Vagina (tissue), 2 donors: ENCODE measurements at regions not wholly inside any gene's neighbourhood (a gene's known extent, or its start where the extent isn't known, plus 50 kb on each side); places are given as distances from the start of the nearest gene placed in this dataset.

Experiments used
- DNase-seq, 2 donors: peaks; one replicate each; pipeline ENCODE4 v3.0.0-alpha.2; 2017; ENCODE audit errors: extremely low spot score in 2 of 2
- H3K27ac ChIP-seq: fragments of 200-600 bp; sonication (generic); one replicate; pipeline ENCODE4 v1.5.1; 2019
- H3K27me3 ChIP-seq: fragments of 200-600 bp; sonication (generic); one replicate; pipeline ENCODE4 v1.5.1; 2019
- H3K36me3 ChIP-seq, 2 donors: fragments of 200-600 bp; sonication (generic); one replicate each; pipeline ENCODE4 v1.5.1; 2017 to 2019
- H3K4me1 ChIP-seq: fragments of 200-600 bp; sonication (generic); one replicate; pipeline ENCODE4 v1.5.1; 2019
- H3K4me3 ChIP-seq, 2 donors: fragments of 200-600 bp; sonication (generic); 1 replicate in 1 of 2; 2 replicates in 1 of 2; pipeline ENCODE4 v1.5.1; 2016 to 2019
- H3K9me3 ChIP-seq: fragments of 200-600 bp; sonication (generic); one replicate; pipeline ENCODE4 v1.5.1; 2019
- CTCF ChIP-seq, 3 experiments: fragments of 450-650 bp in 2 of 3; fragments of 200-600 bp in 1 of 3; sonication (generic) in 1 of 3; IDR thresholded peaks; one replicate each; pipeline ENCODE4 v1.5.1; 2017 to 2019; ENCODE audit warnings: antibody characterized with exemption in 3 of 3, mild to moderate bottlenecking in 2 of 3, moderate library complexity in 2 of 3
- POLR2A ChIP-seq, 2 donors: fragments of 450-650 bp; IDR thresholded peaks; one replicate each; pipeline ENCODE4 v1.6.1; 2017; ENCODE audit warnings: antibody characterized with exemption in 2 of 2, mild to moderate bottlenecking in 2 of 2, moderate library complexity in 2 of 2
- POLR2AphosphoS5 ChIP-seq, 2 donors: sonication (generic); formaldehyde crosslinking; IDR thresholded peaks; one replicate each; pipeline ENCODE4 v1.9.0; 2017; ENCODE audit warnings: antibody characterized with exemption in 2 of 2, mild to moderate bottlenecking in 2 of 2, low read depth in 1 of 2; ENCODE audit not compliant: insufficient read depth in 1 of 2
- intact Hi-C: fragments of 100-400 bp; cut with DNase I; formaldehyde crosslinking; loops from one replicate; pipeline ENCODE4 v1.15.1; 2023

- H3K4me1 ChIP-seq: no peaks in the 10 kb centered on the region
- no peak overlapping the region for H3K4me3 ChIP-seq
- no peaks in the 10 kb centered on the region for H3K36me3 ChIP-seq
- H3K27ac ChIP-seq: no peak overlapping the region
- no peaks in the 10 kb centered on the region for H3K9me3 ChIP-seq
- no peaks in the 10 kb centered on the region for H3K27me3 ChIP-seq
- TF ChIP-seq POLR2A (IDR thresholded peaks at IDR 0.05): no peak
- no peak for TF ChIP-seq CTCF (IDR thresholded peaks at IDR 0.05)
- no peak for TF ChIP-seq POLR2AphosphoS5 (IDR thresholded peaks at IDR 0.05; ENCODE audit: insufficient read depth in 1 of 2, low read depth in 1 of 2)
- no peak for DNase-seq
- intact Hi-C loops: no loop called here
Measured at GRCh38 chr3:168531116-168531515, 435.4 kb upstream of the GOLIM4 start.

GRCh38 chr3:168524129-168524528 is 428.4 kb upstream of the GOLIM4 start:
- Histone ChIP-seq H3K9me3 (no peaks in the 10 kb centered on the region), H3K4me3 (no peak overlapping the region), H3K36me3 (no peaks in the 10 kb centered on the region), H3K27ac (no peak overlapping the region), H3K27me3 (no peaks in the 10 kb centered on the region), H3K4me1 (no peaks in the 10 kb centered on the region)
- DNase-seq: no peak
- TF ChIP-seq POLR2AphosphoS5 (IDR thresholded peaks at IDR 0.05; ENCODE audit: insufficient read depth in 1 of 2, low read depth in 1 of 2): no peak
- intact Hi-C loops: no loop called here

DNA sequence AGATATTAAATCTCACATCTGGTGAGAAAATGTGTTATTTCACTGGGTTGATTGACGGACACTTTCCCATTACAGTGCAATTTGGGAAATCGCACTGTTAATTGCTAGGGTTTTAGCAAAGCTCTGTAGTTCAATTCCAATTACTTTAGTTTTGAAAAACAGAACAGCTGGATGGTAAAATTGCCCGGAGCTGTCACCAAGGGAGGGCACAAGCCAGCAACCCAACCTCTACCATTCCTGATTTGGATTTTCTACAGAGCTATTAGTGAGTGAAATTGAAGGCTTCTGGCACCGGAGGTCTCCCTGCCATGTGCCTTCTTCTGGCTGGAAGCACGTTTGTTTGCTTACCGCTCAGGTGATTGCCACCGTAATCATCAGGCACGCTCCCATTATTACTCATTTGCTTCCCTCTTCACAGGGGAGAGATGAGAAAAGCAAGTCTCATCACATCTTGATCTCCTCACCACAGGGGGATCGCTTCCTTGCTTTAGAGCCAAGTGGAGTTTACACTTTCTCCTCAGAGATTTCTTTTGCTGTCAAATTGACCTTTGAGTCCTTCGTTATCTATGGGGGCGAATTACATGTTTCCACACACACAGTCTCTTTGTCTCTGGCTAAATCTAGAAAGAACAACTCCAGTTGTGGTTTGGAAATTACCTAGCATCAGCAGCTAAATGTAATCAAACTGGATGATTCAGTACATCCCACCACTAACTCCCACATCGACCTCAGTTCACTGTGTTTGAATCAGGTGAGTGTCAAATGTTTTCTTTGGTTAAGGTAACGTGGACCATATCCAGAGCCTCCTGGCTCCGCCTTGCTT is 421.7 kb upstream of the GOLIM4 start:
- TF ChIP-seq CTCF (IDR thresholded peaks at IDR 0.05): no peak
- TF ChIP-seq POLR2A (IDR thresholded peaks at IDR 0.05): no peak
- no peak for TF ChIP-seq POLR2AphosphoS5 (IDR thresholded peaks at IDR 0.05; ENCODE audit: insufficient read depth in 1 of 2, low read depth in 1 of 2)
- H3K4me1 ChIP-seq: no peaks in the 10 kb centered on the region
- H3K4me3 ChIP-seq: no peak overlapping the region
- DNase-seq: no peak
- intact Hi-C loops: no loop called here
- no peak overlapping the region for H3K27ac ChIP-seq
- H3K36me3 ChIP-seq: no peaks in the 10 kb centered on the region
- H3K9me3 ChIP-seq: no peaks in the 10 kb centered on the region
- H3K27me3 ChIP-seq: no peaks in the 10 kb centered on the region

GRCh38 chr3:168514252-168514651 is 418.5 kb upstream of the GOLIM4 start:
- no peak overlapping the region for H3K27ac ChIP-seq
- no peaks in the 10 kb centered on the region for H3K36me3 ChIP-seq
- H3K27me3 ChIP-seq: no peaks in the 10 kb centered on the region
- no peak overlapping the region for H3K4me3 ChIP-seq
- intact Hi-C loops: no loop called here
- no peaks in the 10 kb centered on the region for H3K9me3 ChIP-seq
- H3K4me1 ChIP-seq: no peaks in the 10 kb centered on the region
- TF ChIP-seq POLR2AphosphoS5 (IDR thresholded peaks at IDR 0.05; ENCODE audit: insufficient read depth in 1 of 2, low read depth in 1 of 2) (no peak), POLR2A (IDR thresholded peaks at IDR 0.05) (no peak), CTCF (IDR thresholded peaks at IDR 0.05) (no peak)
- DNase-seq: no peak

GRCh38 chr3:168512802-168513201 is 417.1 kb upstream of the GOLIM4 start:
- DNase-seq: no peak
- no peaks in the 10 kb centered on the region for H3K36me3 ChIP-seq
- H3K4me1 ChIP-seq: no peaks in the 10 kb centered on the region
- H3K9me3 ChIP-seq: no peaks in the 10 kb centered on the region
- H3K27me3 ChIP-seq: no peaks in the 10 kb centered on the region
- H3K27ac ChIP-seq: no peak overlapping the region
- TF ChIP-seq POLR2AphosphoS5 (IDR thresholded peaks at IDR 0.05; ENCODE audit: insufficient read depth in 1 of 2, low read depth in 1 of 2) (no peak), CTCF (IDR thresholded peaks at IDR 0.05) (no peak), POLR2A (IDR thresholded peaks at IDR 0.05) (no peak)
- no peak overlapping the region for H3K4me3 ChIP-seq
- intact Hi-C loops: no loop called here
